Activated CD4-positive, alpha-beta T cell treated with anti-CD3 and anti-CD28 coated beads for 24 hours (primary cell): ENCODE measurements at regions not wholly inside any gene's neighbourhood (a gene's known extent, or its start where the extent isn't known, plus 50 kb on each side); places are given as distances from the start of the nearest gene placed in this dataset.

Experiments
- DNase-seq, 2 donors: peaks; one replicate each; pipeline ENCODE4 v3.0.0-alpha.2; 2020; ENCODE audit warnings: low read depth in 2 of 2

GRCh38 chr3:81980596-81981494 is 219.4 kb upstream of the GBE1 start:
- no peak for DNase-seq

GRCh38 chr3:81974751-81975150 is 213.3 kb upstream of the GBE1 start:
- no peak for DNase-seq

- DNase-seq, result no peak
Measured at GRCh38 chr3:81968658-81969057, 207.2 kb upstream of the GBE1 start.

- no peak for DNase-seq
Measured at GRCh38 chr3:81967393-81967792, 205.9 kb upstream of the GBE1 start.

- no peak for DNase-seq
Measured at GRCh38 chr3:81965696-81966095, 204.3 kb upstream of the GBE1 start.

- no peak for DNase-seq
Measured at GRCh38 chr3:81962396-81962795, 201.0 kb upstream of the GBE1 start.

- no peak for DNase-seq
Measured at GRCh38 chr3:81958972-81959640, 197.7 kb upstream of the GBE1 start.

- no peak for DNase-seq
Measured at GRCh38 chr3:81955878-81956277, 194.4 kb upstream of the GBE1 start.

- no peak for DNase-seq
Measured at GRCh38 chr3:81953111-81953510, 191.7 kb upstream of the GBE1 start.

- no peak for DNase-seq
Measured at GRCh38 chr3:81952141-81952540, 190.7 kb upstream of the GBE1 start.

GRCh38 chr3:81951636-81952035 is 190.2 kb upstream of the GBE1 start:
- DNase-seq, result no peak

GRCh38 chr3:81951106-81951505 is 189.7 kb upstream of the GBE1 start:
- no peak for DNase-seq

GRCh38 chr3:81947359-81947758 is 185.9 kb upstream of the GBE1 start:
- no peak for DNase-seq

- DNase-seq, result no peak
Measured at GRCh38 chr3:81938681-81939080, 177.2 kb upstream of the GBE1 start.

GRCh38 chr3:81936817-81937216 is 175.4 kb upstream of the GBE1 start:
- DNase-seq, result no peak

GRCh38 chr3:81932681-81933080 is 171.2 kb upstream of the GBE1 start:
- DNase-seq, result no peak

GRCh38 chr3:81931265-81932251 is 170.1 kb upstream of the GBE1 start:
- no peak for DNase-seq

- DNase-seq, result no peak
Measured at GRCh38 chr3:81929697-81930096, 168.3 kb upstream of the GBE1 start.

GRCh38 chr3:81927811-81928210 is 166.4 kb upstream of the GBE1 start:
- no peak for DNase-seq

GRCh38 chr3:81925385-81925784 is 163.9 kb upstream of the GBE1 start:
- DNase-seq, result no peak

GRCh38 chr3:81923038-81923437 is 161.6 kb upstream of the GBE1 start:
- no peak for DNase-seq

- no peak for DNase-seq
Measured at GRCh38 chr3:81922404-81922803, 161.0 kb upstream of the GBE1 start.
